CD14-positive monocyte (primary cell): ENCODE measurements at regions not wholly inside any gene's neighbourhood (a gene's known extent, or its start where the extent isn't known, plus 50 kb on each side); places are given as distances from the start of the nearest gene placed in this dataset.

ENCODE experiments used
- DNase-seq, 3 donors: peaks; one replicate each; pipeline ENCODE4 v3.0.0-alpha.2; 2011 to 2022
- H2AFZ ChIP-seq: 2 replicates; pipeline ENCODE4 v1.6.0; 2012; ENCODE audit warnings: mild to moderate bottlenecking, low read depth, low read length, inconsistent platforms; ENCODE audit not compliant: insufficient read depth, poor library complexity, severe bottlenecking
- H3K27ac ChIP-seq, 2 donors: 1 replicate in 1 of 2; 2 replicates in 1 of 2; pipeline ENCODE4 v1.5.1; 2012 to 2013; ENCODE audit warnings: low read length in 2 of 2, control low read depth in 1 of 2, inconsistent platforms in 1 of 2, low read depth in 1 of 2, mild to moderate bottlenecking in 1 of 2
- H3K27me3 ChIP-seq, 2 donors: one replicate each; pipeline versions ENCODE4 v1.6.0 to v1.6.1; 2011 to 2013; ENCODE audit warnings: low read length in 2 of 2; ENCODE audit not compliant: control insufficient read depth in 2 of 2, insufficient read depth in 2 of 2
- H3K36me3 ChIP-seq, 2 donors: replicated peaks in 1 of 2; 1 replicate in 1 of 2; 2 replicates in 1 of 2; pipeline versions ENCODE4 v1.5.1 to v1.6.1; 2012 to 2013; ENCODE audit warnings: low read length in 2 of 2, control low read depth in 1 of 2, inconsistent platforms in 1 of 2, mild to moderate bottlenecking in 1 of 2; ENCODE audit not compliant: insufficient read depth in 2 of 2, control insufficient read depth in 1 of 2
- H3K4me1 ChIP-seq, 2 donors: 1 replicate in 1 of 2; 2 replicates in 1 of 2; pipeline versions ENCODE4 v1.5.1 to v1.6.1; 2012 to 2013; ENCODE audit warnings: low read length in 2 of 2, control low read depth in 1 of 2, inconsistent platforms in 1 of 2, mild to moderate bottlenecking in 1 of 2, moderate library complexity in 1 of 2; ENCODE audit not compliant: insufficient read depth in 2 of 2, control insufficient read depth in 1 of 2
- H3K4me2 ChIP-seq: replicated peaks from 2 replicates; pipeline ENCODE3; 2012; ENCODE audit warnings: low read length, moderate library complexity, mild to moderate bottlenecking; ENCODE audit not compliant: poor library complexity, severe bottlenecking; ENCODE audit errors: extremely low read depth
- H3K4me3 ChIP-seq, 3 experiments: fragments of 200-600 bp in 1 of 3; sonication (generic) in 1 of 3; replicated peaks in 1 of 3; 1 replicate in 2 of 3; 2 replicates in 1 of 3; pipeline ENCODE4 v1.5.1; 2011 to 2013; ENCODE audit warnings: low read length in 3 of 3, mild to moderate bottlenecking in 3 of 3, control low read depth in 2 of 3, low read depth in 2 of 3, inconsistent platforms in 1 of 3, moderate library complexity in 1 of 3
- H3K79me2 ChIP-seq: 2 replicates; pipeline ENCODE4 v1.6.0; 2012; ENCODE audit warnings: mild to moderate bottlenecking, control low read depth, inconsistent platforms, low read length, moderate library complexity; ENCODE audit not compliant: insufficient read depth
- H3K9ac ChIP-seq: 2 replicates; pipeline ENCODE4 v1.6.0; 2017; ENCODE audit warnings: low read length, mild to moderate bottlenecking; ENCODE audit not compliant: insufficient read depth, poor library complexity, severe bottlenecking
- H3K9me3 ChIP-seq, 2 donors: replicated peaks in 1 of 2; 1 replicate in 1 of 2; 2 replicates in 1 of 2; pipeline versions ENCODE4 v1.5.1 to v1.6.1; 2012 to 2013; ENCODE audit warnings: low read length in 2 of 2, control low read depth in 1 of 2; ENCODE audit not compliant: control insufficient read depth in 1 of 2, insufficient read depth in 1 of 2
- H4K20me1 ChIP-seq: 2 replicates; pipeline ENCODE4 v1.6.0; 2012; ENCODE audit warnings: mild to moderate bottlenecking, low read length, control low read depth, moderate library complexity; ENCODE audit not compliant: insufficient read depth
- H3K27ac Mint-ChIP-seq, 7 donors: one replicate each; pipeline ENCODE4 v1.8.0; 2020; ENCODE audit warnings: mild to moderate bottlenecking in 7 of 7, mixed read lengths in 7 of 7, moderate library complexity in 6 of 7, inconsistent platforms in 2 of 7
- H3K27me3 Mint-ChIP-seq, 3 donors: one replicate each; pipeline ENCODE4 v1.8.0; 2021 to 2022; ENCODE audit warnings: low read depth in 3 of 3, mild to moderate bottlenecking in 3 of 3, mixed read lengths in 3 of 3, moderate library complexity in 3 of 3, inconsistent platforms in 1 of 3
- H3K36me3 Mint-ChIP-seq, 2 donors: one replicate each; pipeline ENCODE4 v1.8.0; 2020; ENCODE audit warnings: mixed read lengths in 2 of 2, inconsistent platforms in 1 of 2, mild to moderate bottlenecking in 1 of 2
- H3K4me1 Mint-ChIP-seq: one replicate; pipeline ENCODE4 v1.8.0; 2020; ENCODE audit warnings: mild to moderate bottlenecking, mixed read lengths
- H3K4me3 Mint-ChIP-seq, 2 donors: one replicate each; pipeline ENCODE4 v1.8.0; 2020; ENCODE audit warnings: mild to moderate bottlenecking in 2 of 2, mixed read lengths in 2 of 2, moderate library complexity in 1 of 2
- H3K9me3 Mint-ChIP-seq, 7 donors: one replicate each; pipeline ENCODE4 v1.8.0; 2020 to 2022; ENCODE audit warnings: mixed read lengths in 7 of 7, mild to moderate bottlenecking in 6 of 7, moderate library complexity in 6 of 7, inconsistent platforms in 2 of 7
- WGBS: methylation state at CpG from one replicate; pipeline ENCODE4 v1.1.5; 2013; ENCODE audit warnings: missing lambda C conversion rate; ENCODE audit not compliant: insufficient coverage; 5-methylcytosine and 5-hydroxymethylcytosine counted together
- intact Hi-C, 2 donors: fragments of 100-400 bp; cut with micrococcal nuclease; formaldehyde crosslinking; loops; one replicate each; pipeline versions ENCODE4 v1.15.0 to v1.15.1; 2023
- TF ChIP-seq, protein P1 (sequence below): fragments of 200-600 bp; IDR thresholded peaks from one replicate; pipeline ENCODE4 v1.8.0; 2022; ENCODE audit warnings: antibody characterized with exemption, mild to moderate bottlenecking

DNA sequence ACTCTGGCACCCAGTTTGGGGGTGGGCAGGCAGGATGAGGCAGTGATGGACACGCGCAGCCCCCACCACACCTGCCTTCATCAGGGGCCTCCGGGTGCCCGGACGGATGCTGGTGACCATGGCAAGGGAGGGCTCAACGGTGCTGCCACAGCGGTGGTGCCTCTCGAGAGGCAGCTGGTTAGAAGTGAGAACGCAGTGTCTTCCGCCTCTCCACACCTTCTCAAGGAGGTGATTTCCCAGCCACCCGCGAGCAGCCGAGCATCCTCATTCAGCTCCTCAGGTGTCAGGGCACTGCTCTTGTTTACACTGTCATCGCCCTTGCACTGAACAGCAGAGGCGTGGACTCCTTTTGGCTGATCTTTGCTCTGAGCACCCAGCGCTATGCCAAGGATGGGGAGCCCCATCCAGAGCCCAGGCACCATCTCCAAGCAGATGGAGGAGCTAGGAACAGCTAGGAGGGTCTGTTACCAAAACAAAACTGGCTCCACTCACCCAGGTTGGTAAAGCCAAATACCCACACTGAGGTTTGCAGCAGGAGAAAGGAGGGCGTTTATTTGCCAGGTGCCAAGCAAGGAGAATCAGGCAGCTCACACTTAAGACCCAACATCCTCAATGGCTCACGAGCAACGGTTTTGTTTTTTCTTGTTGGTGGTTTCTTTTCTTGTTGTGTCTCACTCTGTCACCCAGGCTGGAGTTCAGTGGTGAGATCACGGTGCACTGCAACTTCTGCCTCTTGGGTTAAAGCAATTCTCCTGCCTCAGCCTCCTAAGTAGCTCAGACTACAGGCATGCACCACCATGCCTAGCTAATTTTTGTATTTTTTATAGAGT, 174.3 kb upstream of the TNRC6C start:
- peak overlapping the region in 1 of 7 donors; percentile 64 for H3K27ac Mint-ChIP-seq
- Histone ChIP-seq H3K9me3 (no peaks in the 10 kb centered on the region), H3K27ac (no peak overlapping the region), H3K4me1 (no peaks in the 10 kb centered on the region), H3K27me3 (no peaks in the 10 kb centered on the region), H3K79me2 (no peaks in the 10 kb centered on the region), H3K9ac (no peak overlapping the region), H3K4me3 (no peak overlapping the region), H4K20me1 (no peaks in the 10 kb centered on the region), H3K4me2 (no peak overlapping the region), H3K36me3 (no peaks in the 10 kb centered on the region), H2AFZ (no peak overlapping the region)
- H3K4me3 Mint-ChIP-seq = no peak overlapping the region
- H3K27me3 Mint-ChIP-seq = peaks cover 9 to 25% (median 17%) of the 10 kb centered on the region in 3 donors
- intact Hi-C loops = no loop called here
- no peaks in the 10 kb centered on the region for H3K4me1 Mint-ChIP-seq
- H3K9me3 Mint-ChIP-seq = no peaks in the 10 kb centered on the region
- H3K36me3 Mint-ChIP-seq = no peaks in the 10 kb centered on the region
- TF ChIP-seq, protein P1, sequence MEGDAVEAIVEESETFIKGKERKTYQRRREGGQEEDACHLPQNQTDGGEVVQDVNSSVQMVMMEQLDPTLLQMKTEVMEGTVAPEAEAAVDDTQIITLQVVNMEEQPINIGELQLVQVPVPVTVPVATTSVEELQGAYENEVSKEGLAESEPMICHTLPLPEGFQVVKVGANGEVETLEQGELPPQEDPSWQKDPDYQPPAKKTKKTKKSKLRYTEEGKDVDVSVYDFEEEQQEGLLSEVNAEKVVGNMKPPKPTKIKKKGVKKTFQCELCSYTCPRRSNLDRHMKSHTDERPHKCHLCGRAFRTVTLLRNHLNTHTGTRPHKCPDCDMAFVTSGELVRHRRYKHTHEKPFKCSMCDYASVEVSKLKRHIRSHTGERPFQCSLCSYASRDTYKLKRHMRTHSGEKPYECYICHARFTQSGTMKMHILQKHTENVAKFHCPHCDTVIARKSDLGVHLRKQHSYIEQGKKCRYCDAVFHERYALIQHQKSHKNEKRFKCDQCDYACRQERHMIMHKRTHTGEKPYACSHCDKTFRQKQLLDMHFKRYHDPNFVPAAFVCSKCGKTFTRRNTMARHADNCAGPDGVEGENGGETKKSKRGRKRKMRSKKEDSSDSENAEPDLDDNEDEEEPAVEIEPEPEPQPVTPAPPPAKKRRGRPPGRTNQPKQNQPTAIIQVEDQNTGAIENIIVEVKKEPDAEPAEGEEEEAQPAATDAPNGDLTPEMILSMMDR = no peak
- WGBS = 92% methylated on average over 13 of the region's 20 CpGs
- no peak for DNase-seq

DNA sequence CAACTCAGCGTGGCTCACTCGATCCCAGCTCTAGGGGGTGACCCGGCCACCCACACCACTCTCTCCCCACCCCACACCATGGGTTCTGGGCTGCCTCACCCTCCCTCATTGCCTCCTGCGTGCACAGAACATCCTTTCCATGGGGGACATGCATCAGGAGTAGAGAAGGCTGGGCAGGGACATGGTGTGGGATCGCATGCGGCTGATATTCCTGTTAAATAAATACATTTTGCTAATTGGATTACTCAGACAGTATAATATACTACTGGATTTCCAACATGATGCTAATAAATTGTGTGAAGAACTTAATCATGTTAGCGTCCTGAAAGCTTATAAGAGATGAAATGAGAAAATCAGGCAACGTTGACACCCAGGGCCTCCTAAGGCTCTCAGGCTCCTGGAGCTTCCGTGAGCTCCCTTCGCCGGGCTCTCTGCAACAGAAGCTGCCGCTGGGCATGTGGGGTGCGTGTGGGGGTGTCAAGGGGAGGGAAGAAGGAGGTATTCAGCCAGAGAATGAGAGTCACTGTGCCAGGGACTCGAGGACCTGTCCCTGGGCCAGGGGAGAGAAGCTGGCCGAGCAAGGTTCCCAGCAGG, 173.1 kb upstream of the TNRC6C start:
- H3K36me3 ChIP-seq = no peaks in the 10 kb centered on the region
- H3K36me3 Mint-ChIP-seq = no peaks in the 10 kb centered on the region
- 93% methylated on average over 3 of the region's 15 CpGs for WGBS
- no peak overlapping the region for H3K4me3 Mint-ChIP-seq
- H3K27me3 ChIP-seq = no peaks in the 10 kb centered on the region
- no peak overlapping the region for H3K9ac ChIP-seq
- H3K9me3 ChIP-seq = no peaks in the 10 kb centered on the region
- H3K27ac ChIP-seq = no peak overlapping the region
- H3K4me3 ChIP-seq = no peak overlapping the region
- no peak overlapping the region for H3K4me2 ChIP-seq
- DNase-seq = no peak
- H3K79me2 ChIP-seq = no peaks in the 10 kb centered on the region
- no peaks in the 10 kb centered on the region for H4K20me1 ChIP-seq
- no peaks in the 10 kb centered on the region for H3K9me3 Mint-ChIP-seq
- H3K4me1 ChIP-seq = no peaks in the 10 kb centered on the region
- H3K27me3 Mint-ChIP-seq = peaks cover 9 to 25% (median 21%) of the 10 kb centered on the region in 3 donors
- no peak overlapping the region for H2AFZ ChIP-seq
- no peak overlapping the region for H3K27ac Mint-ChIP-seq
- intact Hi-C loops = no loop called here
- H3K4me1 Mint-ChIP-seq = no peaks in the 10 kb centered on the region
- TF ChIP-seq, protein P1 = no peak
